Karpas-422 (cell line): ENCODE measurements at regions not wholly inside any gene's neighbourhood (a gene's known extent, or its start where the extent isn't known, plus 50 kb on each side); places are given as distances from the start of the nearest gene placed in this dataset.

Experiments used
- DNase-seq: peaks from one replicate; pipeline ENCODE4 v3.0.0-alpha.2; 2015
- H2AFZ ChIP-seq: fragments of 200-600 bp; sonication (generic); 2 replicates; pipeline ENCODE4 v1.6.1; 2014; ENCODE audit warnings: antibody characterized with exemption, low read length, mixed read lengths
- H3K27ac ChIP-seq: fragments of 200-600 bp; sonication (generic); 2 replicates; pipeline ENCODE4 v1.5.1; 2014; ENCODE audit warnings: mild to moderate bottlenecking, low read length, moderate library complexity
- H3K27me3 ChIP-seq: fragments of 200-600 bp; sonication (generic); 2 replicates; pipeline ENCODE4 v1.6.1; 2014; ENCODE audit warnings: low read length, mixed read lengths
- H3K36me3 ChIP-seq: fragments of 200-600 bp; sonication (generic); 2 replicates; pipeline ENCODE4 v1.6.1; 2014; ENCODE audit warnings: low read length, mixed read lengths; ENCODE audit not compliant: insufficient read depth
- H3K4me1 ChIP-seq: fragments of 200-600 bp; sonication (generic); 2 replicates; pipeline ENCODE4 v1.6.1; 2014; ENCODE audit warnings: mild to moderate bottlenecking, low read length, mixed read lengths
- H3K4me2 ChIP-seq: fragments of 200-600 bp; sonication (generic); 2 replicates; pipeline ENCODE4 v1.6.1; 2014; ENCODE audit warnings: low read length, low read depth, mild to moderate bottlenecking; ENCODE audit not compliant: poor library complexity, severe bottlenecking
- H3K4me3 ChIP-seq: fragments of 200-600 bp; sonication (generic); 2 replicates; pipeline ENCODE4 v1.5.1; 2014; ENCODE audit warnings: mild to moderate bottlenecking, antibody characterized with exemption, low read length, mixed read lengths
- H3K79me2 ChIP-seq: fragments of 200-600 bp; sonication (generic); 2 replicates; pipeline ENCODE4 v1.6.1; 2014; ENCODE audit warnings: mild to moderate bottlenecking, low read length, mixed read lengths
- H3K9ac ChIP-seq: fragments of 200-600 bp; sonication (generic); 2 replicates; pipeline ENCODE4 v1.6.0; 2014; ENCODE audit warnings: low read length
- H3K9me2 ChIP-seq: fragments of 200-600 bp; sonication (generic), shearing (Covaris generic); replicated peaks from 2 replicates; pipeline ENCODE4 v1.6.0; 2014; ENCODE audit warnings: mild to moderate bottlenecking, low read length, moderate library complexity; ENCODE audit not compliant: insufficient read depth
- H3K9me3 ChIP-seq: fragments of 300-700, 200-600 bp; sonication (generic); 2 replicates; pipeline ENCODE4 v1.6.1; 2014; ENCODE audit warnings: low read length, mixed read lengths
- H4K20me1 ChIP-seq: fragments of 200-600 bp; sonication (generic); 2 replicates; pipeline ENCODE4 v1.6.1; 2014; ENCODE audit warnings: mild to moderate bottlenecking, antibody characterized with exemption, low read length, low read depth; ENCODE audit not compliant: insufficient read depth

DNA sequence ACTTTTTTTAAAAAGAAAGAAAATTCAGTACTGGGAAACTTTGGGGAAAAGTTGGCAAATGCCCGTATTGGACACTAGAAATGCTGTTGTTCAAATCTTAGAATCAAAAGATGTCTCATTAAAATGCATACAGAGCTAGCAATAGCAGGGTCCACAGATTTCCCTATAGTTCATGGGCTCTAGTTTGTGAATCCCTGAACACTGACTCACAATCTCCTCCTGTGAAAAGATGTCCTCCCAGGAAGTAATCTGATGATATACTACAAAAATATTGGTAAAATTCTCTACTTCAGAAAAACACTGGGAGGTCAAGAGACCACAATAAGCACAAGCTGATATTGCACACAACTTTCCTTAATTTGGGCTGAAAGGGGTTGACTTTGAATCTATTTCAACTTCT lies 568.4 kb upstream of the ZNF385D start:
- DNase-seq = no peak
- no peaks in the 10 kb centered on the region for H3K27me3 ChIP-seq

DNA sequence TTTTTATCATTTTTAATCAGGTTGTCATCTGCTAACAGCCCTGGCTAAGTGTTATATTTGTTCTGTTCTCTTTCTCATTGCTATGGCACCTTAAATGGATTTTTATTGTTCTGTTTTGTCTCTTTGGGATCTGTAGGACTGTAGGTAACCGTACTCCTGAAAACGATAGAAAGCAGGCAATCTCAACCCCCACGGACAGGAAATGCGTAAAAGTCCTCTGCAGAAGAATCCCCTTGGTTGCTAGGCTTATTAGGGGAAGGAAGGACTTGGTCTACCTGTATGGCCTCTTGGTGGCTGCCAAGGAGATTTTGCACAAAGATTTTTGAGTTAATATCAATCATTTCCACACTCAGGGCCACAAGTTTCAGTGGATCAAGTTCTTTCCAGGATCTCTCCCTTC lies 571.9 kb upstream of the ZNF385D start:
- H3K27me3 ChIP-seq = no peaks in the 10 kb centered on the region
- no peak for DNase-seq
- no peaks in the 10 kb centered on the region for H4K20me1 ChIP-seq
- H3K79me2 ChIP-seq = no peaks in the 10 kb centered on the region
- no peak overlapping the region for H3K4me3 ChIP-seq
- peaks cover 3% of the 10 kb centered on the region; the same call in 1 of the 2 replicates for H3K9me3 ChIP-seq
- no peak overlapping the region for H3K27ac ChIP-seq
- H3K4me2 ChIP-seq = no peak overlapping the region
- H3K36me3 ChIP-seq = no peaks in the 10 kb centered on the region
- no peaks in the 10 kb centered on the region for H3K4me1 ChIP-seq
- no peak overlapping the region for H3K9ac ChIP-seq
- no peaks in the 10 kb centered on the region for H3K9me2 ChIP-seq
- H2AFZ ChIP-seq = no peak overlapping the region

More for the DNA sequence above, 568.4 kb upstream of the ZNF385D start:
- no peaks in the 10 kb centered on the region for H4K20me1 ChIP-seq
- H3K9me3 ChIP-seq = peaks cover 13% of the 10 kb centered on the region
- H3K36me3 ChIP-seq = no peaks in the 10 kb centered on the region
- H3K9me2 ChIP-seq = no peaks in the 10 kb centered on the region
- no peaks in the 10 kb centered on the region for H3K79me2 ChIP-seq
- H3K9ac ChIP-seq = no peak overlapping the region
- no peak overlapping the region for H3K4me2 ChIP-seq
- no peaks in the 10 kb centered on the region for H3K4me1 ChIP-seq
- no peak overlapping the region for H2AFZ ChIP-seq
- no peak overlapping the region for H3K4me3 ChIP-seq
- H3K27ac ChIP-seq = no peak overlapping the region

DNA sequence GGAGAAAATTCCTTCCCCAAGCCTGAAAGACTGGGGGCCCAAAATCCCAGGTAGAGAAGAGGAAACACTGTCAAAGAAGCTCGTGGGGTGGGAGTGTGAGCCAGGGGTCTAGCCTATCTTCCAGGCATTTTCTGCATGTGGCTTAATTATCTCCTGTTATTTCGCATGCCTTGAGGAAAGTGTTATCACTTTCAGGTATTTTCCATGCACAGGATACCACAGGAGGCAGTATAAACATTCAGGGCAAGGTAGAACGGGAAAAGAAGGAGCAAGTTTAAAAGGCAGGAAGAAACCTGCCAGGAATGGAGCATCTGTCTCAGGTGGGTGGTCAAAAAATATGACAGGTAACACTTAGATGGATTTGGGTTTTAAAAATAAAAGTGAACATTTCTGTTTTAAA lies 575.3 kb upstream of the ZNF385D start:
- Histone ChIP-seq H3K4me1 (no peaks in the 10 kb centered on the region), H3K4me3 (no peak overlapping the region), H3K79me2 (no peaks in the 10 kb centered on the region), H3K27me3 (no peaks in the 10 kb centered on the region), H3K4me2 (no peak overlapping the region), H3K9ac (no peak overlapping the region), H4K20me1 (no peaks in the 10 kb centered on the region), H2AFZ (no peak overlapping the region), H3K27ac (no peak overlapping the region), H3K36me3 (no peaks in the 10 kb centered on the region), H3K9me3 (peaks cover 13% of the 10 kb centered on the region), H3K9me2 (no peaks in the 10 kb centered on the region)
- DNase-seq = no peak

DNA sequence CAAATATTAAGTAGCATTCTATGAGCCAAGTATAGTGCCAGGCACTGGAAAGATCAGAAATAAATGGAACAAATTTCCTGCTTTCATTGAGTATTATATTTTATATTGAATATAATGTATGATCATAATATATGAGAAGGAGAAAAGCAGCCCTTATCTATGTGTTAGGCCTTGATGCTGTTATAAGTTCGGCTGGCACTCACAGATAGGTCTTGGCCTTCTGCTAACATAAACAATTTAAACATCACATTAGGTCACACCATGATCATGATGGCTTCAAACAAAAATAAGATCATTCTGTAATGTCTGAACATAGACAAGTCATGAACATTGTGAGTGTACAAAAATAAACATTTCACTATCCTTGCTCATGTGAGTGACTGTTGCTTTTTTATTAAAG lies 584.0 kb upstream of the ZNF385D start:
- H3K79me2 ChIP-seq = no peaks in the 10 kb centered on the region
- no peak overlapping the region for H2AFZ ChIP-seq
- no peaks in the 10 kb centered on the region for H3K9me2 ChIP-seq
- H3K36me3 ChIP-seq = no peaks in the 10 kb centered on the region
- H4K20me1 ChIP-seq = no peaks in the 10 kb centered on the region
- no peak for DNase-seq
- H3K9ac ChIP-seq = no peak overlapping the region
- H3K4me3 ChIP-seq = no peak overlapping the region
- H3K27ac ChIP-seq = no peak overlapping the region
- H3K9me3 ChIP-seq = peaks cover 13% of the 10 kb centered on the region
- no peaks in the 10 kb centered on the region for H3K4me1 ChIP-seq
- no peak overlapping the region for H3K4me2 ChIP-seq
- no peaks in the 10 kb centered on the region for H3K27me3 ChIP-seq

DNA sequence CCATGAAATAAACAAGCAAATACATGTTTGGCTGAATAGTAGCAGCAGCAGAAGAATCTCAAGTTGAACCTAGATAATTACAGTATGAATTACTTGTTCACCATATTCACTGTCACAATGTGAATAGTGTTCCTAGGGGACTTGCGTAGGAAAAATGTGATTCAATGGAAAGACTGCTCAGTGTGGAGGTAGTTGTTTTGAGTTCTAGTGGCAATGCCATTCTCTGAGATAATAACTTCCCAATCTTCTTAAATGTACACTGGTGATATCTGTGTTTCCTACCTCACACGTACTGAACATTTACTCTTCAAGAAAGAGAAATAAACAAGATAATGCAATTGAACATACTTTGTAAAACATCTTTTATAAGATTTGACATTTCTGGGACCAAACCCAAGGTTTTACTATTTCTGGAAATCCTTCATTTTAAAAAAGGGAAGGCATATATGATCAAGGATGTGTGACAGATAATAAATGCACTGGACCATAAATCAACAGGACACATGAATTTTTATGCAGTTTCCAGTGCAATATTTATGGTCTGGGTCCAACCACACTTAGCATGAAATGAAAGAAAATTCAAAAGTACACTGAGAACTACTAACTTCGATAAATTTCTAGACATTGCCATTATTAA lies 598.3 kb upstream of the ZNF385D start:
- H3K4me3 ChIP-seq = no peak overlapping the region
- no peak overlapping the region for H3K4me2 ChIP-seq
- H3K79me2 ChIP-seq = no peaks in the 10 kb centered on the region
- H3K27ac ChIP-seq = no peak overlapping the region
- H3K9ac ChIP-seq = no peak overlapping the region
- H3K9me2 ChIP-seq = no peaks in the 10 kb centered on the region
- no peaks in the 10 kb centered on the region for H4K20me1 ChIP-seq
- no peaks in the 10 kb centered on the region for H3K27me3 ChIP-seq
- H3K36me3 ChIP-seq = no peaks in the 10 kb centered on the region
- no peak for DNase-seq
- H2AFZ ChIP-seq = no peak overlapping the region
- H3K9me3 ChIP-seq = peaks cover 26% of the 10 kb centered on the region
- no peaks in the 10 kb centered on the region for H3K4me1 ChIP-seq

DNA sequence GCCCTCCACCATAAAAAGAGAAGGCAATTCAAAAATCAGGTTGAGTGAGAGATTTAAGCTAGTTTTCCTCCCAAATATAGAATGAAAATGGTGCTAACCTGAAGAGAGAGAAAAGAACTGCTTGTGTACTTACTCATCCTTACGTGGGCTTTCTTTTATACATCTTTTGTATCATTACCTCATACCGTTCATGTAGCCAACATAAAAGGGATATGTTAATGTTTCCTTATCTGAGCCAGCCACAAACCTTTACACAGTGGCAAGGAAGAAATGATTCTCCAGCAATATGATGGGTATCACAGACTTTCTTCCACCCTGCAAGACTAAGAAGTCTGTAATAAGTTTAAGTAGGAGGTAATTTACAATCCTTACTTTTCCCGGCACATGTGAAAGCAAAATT lies 600.8 kb upstream of the ZNF385D start:
- no peaks in the 10 kb centered on the region for H3K4me1 ChIP-seq
- no peaks in the 10 kb centered on the region for H3K79me2 ChIP-seq
- H3K4me2 ChIP-seq = no peak overlapping the region
- DNase-seq = no peak
- H3K27me3 ChIP-seq = no peaks in the 10 kb centered on the region
- H3K4me3 ChIP-seq = no peak overlapping the region
- H2AFZ ChIP-seq = no peak overlapping the region
- peaks cover 24% of the 10 kb centered on the region for H3K9me3 ChIP-seq
- H3K36me3 ChIP-seq = no peaks in the 10 kb centered on the region
- H3K9me2 ChIP-seq = no peaks in the 10 kb centered on the region
- no peak overlapping the region for H3K9ac ChIP-seq
- no peaks in the 10 kb centered on the region for H4K20me1 ChIP-seq
- no peak overlapping the region for H3K27ac ChIP-seq

DNA sequence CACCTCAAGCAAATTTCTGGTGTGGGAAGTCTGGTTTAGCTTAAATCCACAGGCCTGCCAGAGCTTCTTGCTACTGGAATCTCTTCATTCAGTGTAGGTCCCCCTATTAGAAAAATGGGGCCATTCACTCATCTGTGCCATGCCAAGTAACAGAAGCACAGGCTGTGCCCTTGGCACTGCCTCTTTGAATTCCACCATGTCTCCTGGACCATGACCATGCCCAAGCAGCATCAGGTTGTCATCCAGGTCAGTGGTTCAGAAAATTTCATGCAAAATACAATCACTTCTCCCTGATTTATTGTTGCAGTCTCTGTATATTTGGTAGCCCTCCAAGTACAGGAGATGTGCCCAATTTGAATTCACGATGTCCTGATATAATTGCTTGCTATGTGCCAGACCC lies 602.1 kb upstream of the ZNF385D start:
- Histone ChIP-seq H3K27me3 (no peaks in the 10 kb centered on the region), H3K9me3 (peaks cover 24% of the 10 kb centered on the region), H3K27ac (no peak overlapping the region), H3K79me2 (no peaks in the 10 kb centered on the region), H3K36me3 (no peaks in the 10 kb centered on the region), H3K9ac (no peak overlapping the region), H3K4me3 (no peak overlapping the region), H4K20me1 (no peaks in the 10 kb centered on the region), H3K4me2 (no peak overlapping the region), H3K4me1 (no peaks in the 10 kb centered on the region), H2AFZ (no peak overlapping the region), H3K9me2 (no peaks in the 10 kb centered on the region)
- DNase-seq = no peak

DNA sequence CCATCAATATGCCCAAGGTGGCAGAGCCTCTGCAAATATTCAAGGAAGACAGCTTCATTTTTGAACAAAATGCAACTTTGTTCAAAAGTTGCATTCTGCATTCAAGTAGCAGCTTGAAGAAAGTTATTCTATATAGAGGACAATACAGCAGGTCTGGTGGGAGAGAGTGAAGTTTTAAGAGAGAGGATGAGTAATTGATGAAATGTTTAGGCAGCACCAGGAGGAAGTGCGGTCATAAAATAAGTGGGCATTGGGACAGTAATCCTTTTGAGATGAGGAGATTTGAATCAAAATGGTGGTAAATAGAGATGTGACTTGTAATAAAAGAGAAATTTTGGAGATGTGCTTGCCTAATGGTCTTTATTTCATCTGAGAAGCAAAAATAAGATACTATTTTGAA lies 607.3 kb upstream of the ZNF385D start:
- Histone ChIP-seq H3K27me3 (no peaks in the 10 kb centered on the region), H3K9me2 (no peaks in the 10 kb centered on the region), H3K27ac (no peak overlapping the region), H3K9me3 (peaks cover 11% of the 10 kb centered on the region; the same call in 1 of the 2 replicates), H2AFZ (no peak overlapping the region), H3K4me1 (no peaks in the 10 kb centered on the region), H3K79me2 (no peaks in the 10 kb centered on the region), H3K4me2 (no peak overlapping the region), H3K9ac (no peak overlapping the region), H4K20me1 (no peaks in the 10 kb centered on the region), H3K4me3 (no peak overlapping the region), H3K36me3 (no peaks in the 10 kb centered on the region)
- DNase-seq = no peak

DNA sequence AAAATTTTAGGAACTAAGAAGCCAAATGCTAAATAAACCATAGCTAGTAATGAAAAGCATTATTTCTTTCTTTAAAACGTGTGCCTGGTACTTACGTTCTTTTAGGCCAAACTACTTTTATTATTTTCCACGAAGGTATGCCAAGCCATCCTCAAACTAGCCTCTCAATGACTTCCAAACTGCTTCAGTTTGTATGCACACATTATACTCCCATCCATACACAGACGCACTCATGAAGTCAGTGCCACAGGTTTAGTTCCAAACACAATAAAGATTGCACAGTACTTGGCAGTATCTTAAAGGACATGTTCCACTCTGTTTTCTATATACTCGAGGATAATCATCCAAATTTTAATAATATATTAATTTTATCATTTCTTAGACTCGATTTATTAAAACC lies 609.2 kb upstream of the ZNF385D start:
- Histone ChIP-seq H3K9me3 (peaks cover 20% of the 10 kb centered on the region), H4K20me1 (no peaks in the 10 kb centered on the region)

More for the DNA sequence above, 609.2 kb upstream of the ZNF385D start:
- H3K9ac ChIP-seq = no peak overlapping the region
- H3K4me1 ChIP-seq = no peaks in the 10 kb centered on the region
- no peak overlapping the region for H2AFZ ChIP-seq
- H3K4me2 ChIP-seq = no peak overlapping the region
- no peaks in the 10 kb centered on the region for H3K79me2 ChIP-seq
- H3K27ac ChIP-seq = no peak overlapping the region
- H3K27me3 ChIP-seq = no peaks in the 10 kb centered on the region
- H3K36me3 ChIP-seq = no peaks in the 10 kb centered on the region
- DNase-seq = no peak
- no peak overlapping the region for H3K4me3 ChIP-seq
- no peaks in the 10 kb centered on the region for H3K9me2 ChIP-seq
